Endothelial cell of umbilical vein (primary cell): ENCODE measurements at regions not wholly inside any gene's neighbourhood (a gene's known extent, or its start where the extent isn't known, plus 50 kb on each side); places are given as distances from the start of the nearest gene placed in this dataset.

ENCODE experiments used
- BruUV-seq: library from RNA; stranded (reverse); fragments of 400-500 nt; replicated peaks from 2 replicates; lab custom pipeline; 2021; lab: Mats Ljungman, UMichigan
- CTCF ChIA-PET: fragments of 300-600, 350-600 bp; sonication (Branson Sonifier 250); formaldehyde crosslinking; loops from one replicate; lab custom pipeline; 2021; ENCODE audit warnings: antibody characterized with exemption, inconsistent platforms; lab: Charles Lee
- POLR2A ChIA-PET: fragments of 300-600, 350-600 bp; sonication (Branson Sonifier 250); formaldehyde crosslinking; loops from one replicate; lab custom pipeline; 2021; ENCODE audit warnings: antibody characterized with exemption, inconsistent platforms; lab: Charles Lee
- DNase-seq: peaks from one replicate; pipeline ENCODE4 v3.0.0-alpha.2; 2011; ENCODE audit warnings: low read depth, low spot score
- FAIRE-seq: peaks from 2 replicates; lab custom pipeline; 2011; peaks lifted over from hg19 to GRCh38; lab: Jason Lieb, UNC
- H2AFZ ChIP-seq: 2 replicates; pipeline ENCODE4 v1.6.0; 2012; ENCODE audit warnings: low read depth, low read length, control low read depth, inconsistent platforms
- H3K27ac ChIP-seq: 2 replicates; pipeline ENCODE4 v1.5.1; 2011; ENCODE audit warnings: low read depth, mild to moderate bottlenecking, control low read depth, low read length, moderate library complexity; ENCODE audit not compliant: insufficient read depth
- H3K27me3 ChIP-seq, 2 experiments: 2 replicates each; pipeline versions ENCODE4 v1.6.0 to v1.6.1; 2011; ENCODE audit warnings: low read length in 2 of 2, mixed read lengths in 1 of 2; ENCODE audit not compliant: control insufficient read depth in 2 of 2, insufficient read depth in 2 of 2
- H3K36me3 ChIP-seq, 2 experiments: 2 replicates in 1 of 2; 3 replicates in 1 of 2; pipeline ENCODE4 v1.5.1; 2011; ENCODE audit warnings: low read length in 2 of 2, mild to moderate bottlenecking in 1 of 2, moderate library complexity in 1 of 2; ENCODE audit not compliant: control insufficient read depth in 2 of 2, insufficient read depth in 2 of 2; ENCODE audit errors: extremely low read depth in 1 of 2
- H3K4me1 ChIP-seq: 3 replicates; pipeline ENCODE4 v1.5.1; 2011; ENCODE audit warnings: mild to moderate bottlenecking, low read length; ENCODE audit not compliant: control insufficient read depth, insufficient read depth; ENCODE audit errors: extremely low read depth
- H3K4me2 ChIP-seq: 2 replicates; pipeline ENCODE4 v1.6.1; 2011; ENCODE audit warnings: low read length, control low read depth, mixed read lengths; ENCODE audit not compliant: insufficient read depth
- H3K4me3 ChIP-seq, 3 experiments: fragments of 200-600 bp in 1 of 3; sonication (generic), shearing (Covaris generic) in 1 of 3; replicated peaks in 1 of 3; 2 replicates each; pipeline ENCODE4 v1.5.1; 2011 to 2016; ENCODE audit warnings: control low read depth in 3 of 3, low read length in 3 of 3, mild to moderate bottlenecking in 2 of 3, inconsistent platforms in 1 of 3, low read depth in 1 of 3, moderate library complexity in 1 of 3; ENCODE audit not compliant: insufficient read depth in 1 of 3
- H3K79me2 ChIP-seq: 2 replicates; pipeline ENCODE4 v1.6.0; 2012; ENCODE audit warnings: low read length, inconsistent platforms; ENCODE audit not compliant: control insufficient read depth, insufficient read depth
- H3K9ac ChIP-seq: replicated peaks from 2 replicates; pipeline ENCODE3; 2011; ENCODE audit warnings: low read length, control low read depth; ENCODE audit not compliant: insufficient read depth; ENCODE audit errors: extremely low read depth
- H3K9me1 ChIP-seq: replicated peaks from 3 replicates; pipeline ENCODE4 v1.6.0; 2011; ENCODE audit warnings: mild to moderate bottlenecking, low read length; ENCODE audit not compliant: control insufficient read depth, insufficient read depth; ENCODE audit errors: extremely low read depth
- H3K9me3 ChIP-seq: replicated peaks from 2 replicates; pipeline ENCODE4 v1.5.1; 2012; ENCODE audit warnings: low read length, inconsistent platforms; ENCODE audit not compliant: control insufficient read depth, insufficient read depth
- H4K20me1 ChIP-seq: replicated peaks from 2 replicates; pipeline ENCODE3; 2011; ENCODE audit warnings: mild to moderate bottlenecking, low read length; ENCODE audit not compliant: control insufficient read depth, insufficient read depth; ENCODE audit errors: extremely low read depth
- EZH2 ChIP-seq: IDR thresholded peaks from 2 replicates; pipeline ENCODE4 v1.6.1; 2012; ENCODE audit warnings: borderline replicate concordance, low read depth, mild to moderate bottlenecking, moderate library complexity, low read length, inconsistent platforms; ENCODE audit not compliant: severe bottlenecking
- FOS ChIP-seq: IDR thresholded peaks from 2 replicates; pipeline ENCODE4 v1.6.1; 2011; ENCODE audit warnings: mild to moderate bottlenecking, low read length, moderate library complexity, borderline replicate concordance; ENCODE audit not compliant: insufficient read depth
- MYC ChIP-seq: IDR thresholded peaks from one replicate; pipeline ENCODE4 v1.6.1; 2011; ENCODE audit warnings: mild to moderate bottlenecking, low read depth, low read length
- POLR2A ChIP-seq: IDR thresholded peaks from 2 replicates; pipeline ENCODE4 v1.6.1; 2012; ENCODE audit warnings: low read depth, mild to moderate bottlenecking, control low read depth, low read length
- POLR2AphosphoS5 ChIP-seq: IDR thresholded peaks from 2 replicates; pipeline ENCODE4 v1.6.1; 2012; ENCODE audit warnings: low read depth, mild to moderate bottlenecking, control low read depth, low read length, moderate library complexity; ENCODE audit not compliant: insufficient read depth
- dilution Hi-C: fragments of 300-500 bp; cut with MboI; formaldehyde crosslinking; loops from one replicate; pipeline ENCODE4 v1.15.0; 2019; ENCODE audit warnings: low sequenced_read_pairs; ENCODE audit not compliant: extremely low pct_ligation_motif_present
- intact Hi-C: fragments of 100-400 bp; cut with micrococcal nuclease; formaldehyde crosslinking; loops from one replicate; pipeline ENCODE4 v1.10.0; 2022
- TF ChIP-seq, protein P1 (sequence below): IDR thresholded peaks from 2 replicates; pipeline ENCODE4 v1.6.1; 2011; ENCODE audit not compliant: insufficient read depth, insufficient read length
- TF ChIP-seq, protein P2 (sequence below), 2 donors: IDR thresholded peaks; 1 replicate in 1 of 2; 2 replicates in 1 of 2; pipeline ENCODE4 v1.5.1; 2011; ENCODE audit warnings: low read length in 2 of 2, mild to moderate bottlenecking in 2 of 2, moderate library complexity in 2 of 2, control low read depth in 1 of 2, inconsistent platforms in 1 of 2, low read depth in 1 of 2; ENCODE audit not compliant: insufficient read depth in 1 of 2; ENCODE audit errors: extremely low read depth in 1 of 2

DNA sequence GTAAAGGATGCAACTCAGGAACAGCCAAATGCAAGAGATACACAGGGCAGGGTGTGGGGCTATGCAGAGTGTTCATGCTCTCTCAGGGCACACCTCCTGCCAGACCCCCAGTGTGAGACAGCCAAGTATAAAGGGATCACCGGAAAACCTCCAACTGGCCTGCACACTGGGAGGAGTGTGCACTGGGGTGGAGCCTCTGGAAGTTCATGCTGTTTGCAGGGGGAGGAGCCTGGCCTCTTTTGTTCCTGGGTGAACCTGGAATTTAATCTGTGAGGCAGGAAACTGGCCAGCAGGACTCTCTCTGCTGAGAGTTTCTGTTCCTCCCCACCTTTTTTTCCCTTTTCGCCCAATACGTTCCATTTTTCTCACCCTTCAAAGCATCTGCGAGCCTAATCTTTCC is 204.1 kb downstream of the WNT5A start:
- no peak for DNase-seq
- Histone ChIP-seq H3K4me2 (no peak overlapping the region), H3K4me3 (no peak overlapping the region), H2AFZ (no peak overlapping the region), H3K9ac (no peak overlapping the region), H3K36me3 (no peaks in the 10 kb centered on the region), H4K20me1 (no peaks in the 10 kb centered on the region), H3K27me3 (no peaks in the 10 kb centered on the region), H3K9me3 (peaks cover 4% of the 10 kb centered on the region), H3K27ac (no peak overlapping the region), H3K79me2 (no peaks in the 10 kb centered on the region), H3K4me1 (no peaks in the 10 kb centered on the region), H3K9me1 (no peaks in the 10 kb centered on the region)
- ChIA-PET CTCF (no interaction called here), POLR2A (no interaction called here)
- no peak for TF ChIP-seq FOS
- TF ChIP-seq POLR2A = no peak
- TF ChIP-seq, protein P1, sequence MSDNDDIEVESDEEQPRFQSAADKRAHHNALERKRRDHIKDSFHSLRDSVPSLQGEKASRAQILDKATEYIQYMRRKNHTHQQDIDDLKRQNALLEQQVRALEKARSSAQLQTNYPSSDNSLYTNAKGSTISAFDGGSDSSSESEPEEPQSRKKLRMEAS = no peak
- no peak for TF ChIP-seq POLR2AphosphoS5
- no TSS peak for BruUV-seq
- dilution Hi-C loops = no loop called here
- intact Hi-C loops = no loop called here
- no peak for FAIRE-seq

DNA sequence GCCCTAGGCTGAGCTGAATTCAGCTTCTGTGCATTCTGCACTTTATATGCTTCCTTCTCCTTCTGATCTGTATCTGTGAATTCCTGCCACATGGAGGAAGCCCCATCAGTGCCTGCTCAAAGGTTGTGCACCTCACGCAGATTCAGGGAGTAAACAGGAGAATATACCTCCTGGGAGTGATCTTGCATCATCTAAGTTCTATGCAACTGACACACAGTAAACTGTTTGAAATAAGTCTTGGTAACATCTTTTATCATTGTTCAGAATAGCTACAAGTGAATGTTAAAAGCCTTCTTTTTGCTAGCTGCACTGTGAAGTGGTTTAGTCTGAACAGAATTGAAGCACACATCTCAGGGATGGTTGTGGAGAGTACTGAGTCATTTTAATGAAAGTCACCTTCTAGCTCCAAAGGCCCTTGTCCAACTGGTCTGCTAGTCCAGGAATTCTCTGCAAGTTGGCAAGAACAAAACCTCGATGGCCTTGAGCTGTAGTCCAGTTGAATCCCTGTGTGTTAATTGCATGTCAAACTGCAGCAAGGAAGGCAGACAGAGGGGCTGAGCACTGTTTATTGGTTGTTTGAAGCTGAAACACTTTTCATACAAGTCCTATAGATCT is 215.0 kb downstream of the WNT5A start:
- Histone ChIP-seq H3K79me2 (no peaks in the 10 kb centered on the region), H3K4me2 (no peak overlapping the region), H3K27me3 (no peaks in the 10 kb centered on the region), H3K4me3 (no peak overlapping the region), H3K4me1 (no peaks in the 10 kb centered on the region), H3K9me3 (peaks cover 3% of the 10 kb centered on the region), H3K36me3 (no peaks in the 10 kb centered on the region), H4K20me1 (no peaks in the 10 kb centered on the region), H3K9ac (no peak overlapping the region), H2AFZ (no peak overlapping the region), H3K27ac (no peak overlapping the region), H3K9me1 (no peaks in the 10 kb centered on the region)
- ChIA-PET POLR2A (no interaction called here), CTCF (no interaction called here)
- FAIRE-seq = no peak
- DNase-seq = no peak
- TF ChIP-seq EZH2 = no peak
- TF ChIP-seq FOS = no peak
- TF ChIP-seq POLR2AphosphoS5 = no peak
- TF ChIP-seq, protein P1 = no peak
- no peak for TF ChIP-seq POLR2A
- TF ChIP-seq, protein P2, sequence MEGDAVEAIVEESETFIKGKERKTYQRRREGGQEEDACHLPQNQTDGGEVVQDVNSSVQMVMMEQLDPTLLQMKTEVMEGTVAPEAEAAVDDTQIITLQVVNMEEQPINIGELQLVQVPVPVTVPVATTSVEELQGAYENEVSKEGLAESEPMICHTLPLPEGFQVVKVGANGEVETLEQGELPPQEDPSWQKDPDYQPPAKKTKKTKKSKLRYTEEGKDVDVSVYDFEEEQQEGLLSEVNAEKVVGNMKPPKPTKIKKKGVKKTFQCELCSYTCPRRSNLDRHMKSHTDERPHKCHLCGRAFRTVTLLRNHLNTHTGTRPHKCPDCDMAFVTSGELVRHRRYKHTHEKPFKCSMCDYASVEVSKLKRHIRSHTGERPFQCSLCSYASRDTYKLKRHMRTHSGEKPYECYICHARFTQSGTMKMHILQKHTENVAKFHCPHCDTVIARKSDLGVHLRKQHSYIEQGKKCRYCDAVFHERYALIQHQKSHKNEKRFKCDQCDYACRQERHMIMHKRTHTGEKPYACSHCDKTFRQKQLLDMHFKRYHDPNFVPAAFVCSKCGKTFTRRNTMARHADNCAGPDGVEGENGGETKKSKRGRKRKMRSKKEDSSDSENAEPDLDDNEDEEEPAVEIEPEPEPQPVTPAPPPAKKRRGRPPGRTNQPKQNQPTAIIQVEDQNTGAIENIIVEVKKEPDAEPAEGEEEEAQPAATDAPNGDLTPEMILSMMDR (IDR thresholded peaks at IDR 0.05; ENCODE audit: extremely low read depth in 1 of 2, insufficient read depth in 1 of 2, low read depth in 1 of 2, low read length in 2 of 2) = no peak
- no peak for TF ChIP-seq MYC
- intact Hi-C loops = no loop called here
- BruUV-seq = no TSS peak
- dilution Hi-C loops = no loop called here
